GM12875 (cell line): ENCODE measurements at regions not wholly inside any gene's neighbourhood (a gene's known extent, or its start where the extent isn't known, plus 50 kb on each side); places are given as distances from the start of the nearest gene placed in this dataset.

ENCODE experiments used
- H3K4me3 ChIP-seq: one replicate; pipeline ENCODE4 v1.5.1; 2011; ENCODE audit warnings: low read depth, low read length, control low read depth
- CTCF ChIP-seq: IDR thresholded peaks from 2 replicates; pipeline ENCODE4 v1.5.1; 2011; ENCODE audit warnings: low read depth, mild to moderate bottlenecking, control low read depth, inconsistent platforms, low read length, moderate library complexity, borderline replicate concordance; ENCODE audit not compliant: insufficient read depth

- TF ChIP-seq CTCF, result no peak
- no peak overlapping the region for H3K4me3 ChIP-seq
Measured at GRCh38 chr3:27589795-27590194, 105.6 kb upstream of the SLC4A7 start.

GRCh38 chr3:27585429-27585828 lies 101.2 kb upstream of the SLC4A7 start:
- no peak for TF ChIP-seq CTCF
- no peak overlapping the region for H3K4me3 ChIP-seq

GRCh38 chr3:27584874-27585273 lies 100.7 kb upstream of the SLC4A7 start:
- no peak for TF ChIP-seq CTCF
- H3K4me3 ChIP-seq, result no peak overlapping the region

- no peak for TF ChIP-seq CTCF
- H3K4me3 ChIP-seq, result no peak overlapping the region
Measured at GRCh38 chr3:27581852-27582251, 97.7 kb upstream of the SLC4A7 start.

- no peak for TF ChIP-seq CTCF
- no peak overlapping the region for H3K4me3 ChIP-seq
Measured at GRCh38 chr3:27578032-27578431, 93.8 kb upstream of the SLC4A7 start.

GRCh38 chr3:27577504-27577903 lies 93.3 kb upstream of the SLC4A7 start:
- H3K4me3 ChIP-seq, result no peak overlapping the region
- no peak for TF ChIP-seq CTCF

- H3K4me3 ChIP-seq, result no peak overlapping the region
- no peak for TF ChIP-seq CTCF
Measured at GRCh38 chr3:27576171-27576570, 92.0 kb upstream of the SLC4A7 start.
